HG03575 (cell line): ENCODE measurements at regions not wholly inside any gene's neighbourhood (a gene's known extent, or its start where the extent isn't known, plus 50 kb on each side); places are given as distances from the start of the nearest gene placed in this dataset.

Experiments used
- ATAC-seq: cut with Tn5 transposase; IDR thresholded peaks from one replicate; pipeline ENCODE4 v1.9.1; 2021; ENCODE audit not compliant: unreplicated experiment, insufficient number of reproducible peaks, low FRiP score; ENCODE audit errors: extremely low read depth

DNA sequence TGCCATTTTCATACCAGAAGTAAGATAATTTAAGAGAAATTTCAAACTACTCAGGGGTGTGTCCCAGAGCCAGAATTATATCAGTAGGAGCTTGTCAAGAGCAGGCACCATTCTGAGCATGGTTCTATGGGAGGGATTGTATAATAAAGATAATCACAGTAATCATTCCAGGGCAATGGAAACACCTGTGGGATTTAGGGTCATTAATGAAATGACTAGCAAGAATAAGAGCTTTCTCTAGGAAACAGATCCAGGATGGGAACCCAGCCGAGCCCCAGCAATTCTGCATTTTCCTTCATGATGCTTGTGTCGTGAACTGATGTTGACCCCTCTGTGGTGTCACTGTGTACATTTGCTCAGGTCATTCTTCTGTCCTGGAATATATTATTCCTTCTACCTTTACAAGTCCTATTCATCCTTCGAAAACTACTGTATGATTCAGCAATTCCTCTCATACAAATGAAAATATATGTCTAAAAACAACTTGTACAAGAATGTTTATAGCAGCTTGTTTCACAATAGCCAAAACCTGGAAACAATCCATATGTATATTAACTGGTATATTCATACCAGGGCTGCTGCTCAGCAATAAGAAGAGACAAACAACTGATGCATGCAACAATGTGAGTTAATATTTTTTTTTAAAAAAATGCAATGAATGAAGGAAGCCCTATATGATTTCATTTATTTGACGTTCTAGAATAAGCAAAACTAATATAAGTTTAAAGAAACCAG is 687.8 kb upstream of the KLHL29 start:
- ATAC-seq: no peak

DNA sequence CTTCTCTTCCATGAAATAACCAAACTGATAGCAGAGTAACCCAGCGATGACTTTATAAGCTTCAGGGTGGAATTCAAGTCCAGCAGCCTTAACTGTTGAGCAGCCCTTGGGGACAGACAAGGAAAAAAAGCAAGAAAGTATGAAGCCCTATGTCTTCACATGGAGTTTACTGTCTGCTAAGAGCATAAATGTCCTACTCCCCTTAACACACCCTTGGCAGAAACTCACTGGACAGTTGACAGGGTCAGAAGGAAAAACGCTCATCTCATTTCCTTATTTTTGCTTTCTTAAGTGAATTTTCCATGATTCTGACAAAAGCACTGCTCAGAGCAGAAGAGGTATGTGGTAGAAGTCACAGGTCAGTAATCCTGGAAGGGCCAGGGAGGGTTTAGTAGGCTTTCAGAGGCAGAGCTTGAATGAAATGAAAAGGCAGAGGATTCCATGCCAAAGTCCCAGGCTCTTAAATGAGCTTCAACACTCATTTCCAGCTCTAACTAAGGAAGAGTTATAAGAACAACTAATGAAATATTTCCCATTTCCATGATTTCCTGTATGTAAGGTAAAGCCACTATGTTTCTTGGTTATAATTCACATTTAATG is 683.3 kb upstream of the KLHL29 start:
- no peak for ATAC-seq

DNA sequence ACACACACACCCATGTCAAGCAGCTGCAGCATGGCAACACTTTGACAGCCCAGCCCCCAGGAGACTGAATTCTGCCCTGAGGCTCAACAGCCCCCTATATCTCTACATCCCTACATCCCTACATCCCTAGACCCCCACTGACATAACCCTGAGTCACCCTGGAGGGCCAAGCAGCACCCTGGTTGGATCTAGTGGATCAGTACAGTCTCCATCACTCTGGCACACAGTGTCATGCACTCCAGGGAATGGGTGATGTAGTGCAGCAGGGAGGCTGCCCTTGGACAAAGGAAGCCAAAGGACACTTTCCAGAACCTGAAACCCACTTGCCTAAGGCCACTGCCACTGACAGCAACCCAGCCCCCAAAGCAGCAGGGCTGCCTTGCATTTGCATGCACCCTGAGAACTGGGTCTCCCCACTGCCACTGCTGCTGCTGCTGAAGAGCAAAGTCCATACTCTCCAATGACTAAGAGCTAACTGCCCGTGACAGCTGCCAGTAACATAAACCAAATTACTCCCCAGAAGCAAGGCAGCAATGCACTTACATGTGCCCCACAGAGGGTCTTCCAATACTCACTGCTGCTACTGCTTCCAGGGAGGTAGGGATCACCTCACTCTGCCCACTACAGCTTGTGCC is 681.6 kb upstream of the KLHL29 start:
- no peak for ATAC-seq

DNA sequence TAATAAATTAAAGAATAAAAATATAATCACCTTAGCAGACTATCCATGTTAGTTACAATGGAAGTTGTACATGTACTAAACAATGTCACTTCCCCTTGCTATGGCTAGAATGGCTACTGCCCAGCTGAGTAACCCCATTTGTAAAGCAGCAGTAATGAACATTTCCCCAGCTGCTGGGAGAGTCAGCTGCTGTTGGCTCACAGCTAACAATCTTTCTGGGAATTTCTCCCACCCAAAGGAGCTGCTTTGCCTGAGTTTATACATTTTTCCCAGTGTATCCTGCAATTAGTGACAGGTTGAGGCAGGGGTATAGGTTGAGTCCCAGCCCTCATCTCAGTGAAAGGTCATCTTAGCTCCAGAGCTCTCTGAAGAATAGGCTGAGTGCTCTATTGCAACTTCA is 665.6 kb upstream of the KLHL29 start:
- ATAC-seq: no peak

DNA sequence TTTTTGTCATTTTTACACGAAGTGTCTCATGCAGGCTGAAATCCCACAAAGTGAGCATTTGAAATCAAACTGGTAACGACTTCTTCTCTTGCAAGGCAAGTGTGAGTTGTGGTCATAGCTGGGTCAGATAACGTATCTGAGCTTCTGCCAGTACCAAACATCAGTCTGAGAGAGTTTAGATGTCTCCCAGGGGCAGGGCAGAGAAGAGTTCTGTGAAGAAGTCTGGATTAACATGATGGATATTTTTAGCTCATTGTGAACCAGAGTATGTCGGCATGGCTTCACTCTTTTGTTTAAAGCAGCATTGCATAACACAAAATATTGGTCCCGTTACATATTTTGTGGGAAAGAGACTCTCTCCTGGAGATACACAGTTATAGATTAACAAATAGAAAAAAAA is 655.5 kb upstream of the KLHL29 start:
- no peak for ATAC-seq

DNA sequence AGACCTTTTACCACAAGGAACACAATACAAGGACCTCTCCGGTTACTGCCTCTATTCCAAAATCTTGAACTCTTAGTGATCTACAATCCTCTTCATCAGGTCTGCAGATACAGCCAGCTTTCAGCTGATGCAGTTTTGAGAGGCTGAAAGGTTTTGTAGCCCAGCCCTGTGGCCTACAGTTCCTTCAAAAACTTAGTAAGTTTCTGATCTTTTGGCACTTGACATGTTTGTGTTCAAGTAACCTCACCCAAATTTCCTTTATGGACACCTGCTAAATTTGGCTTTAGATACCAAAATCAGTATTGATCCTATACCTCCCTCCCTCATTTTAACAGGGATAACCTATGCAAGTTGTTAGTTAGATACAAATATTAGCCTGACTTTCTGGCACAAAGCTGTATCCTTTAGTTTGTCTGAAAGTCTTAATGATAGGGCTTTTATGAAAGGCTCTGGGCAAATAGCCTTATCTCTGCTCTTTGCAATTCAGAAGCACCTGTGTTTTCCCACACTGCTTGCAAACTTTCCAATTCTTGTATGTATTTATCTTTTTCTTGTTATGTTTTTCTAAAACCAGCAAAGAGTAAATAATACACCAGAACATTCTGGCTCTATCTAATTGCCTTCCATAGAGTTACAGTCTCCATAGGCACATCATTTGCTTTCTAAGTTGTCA is 650.5 kb upstream of the KLHL29 start:
- no peak for ATAC-seq

DNA sequence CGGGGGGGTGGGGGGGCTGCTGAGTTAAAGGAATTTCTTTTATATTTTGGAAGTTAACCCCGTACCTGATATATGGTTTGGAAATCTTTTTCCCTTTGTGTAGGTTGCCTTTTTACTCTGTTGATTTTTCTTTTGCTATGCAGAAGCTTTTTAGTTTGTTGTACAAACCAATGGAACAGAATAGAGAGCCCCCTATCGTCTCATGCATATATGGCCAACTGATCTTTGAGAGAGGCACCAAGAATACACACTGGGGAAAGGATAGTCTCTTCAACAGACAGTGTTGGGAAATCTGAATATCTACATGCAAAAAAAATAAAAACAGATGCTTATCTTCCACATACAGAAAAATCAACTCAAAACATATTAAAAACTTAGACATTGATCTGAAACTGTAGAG is 647.8 kb upstream of the KLHL29 start:
- ATAC-seq: no peak

DNA sequence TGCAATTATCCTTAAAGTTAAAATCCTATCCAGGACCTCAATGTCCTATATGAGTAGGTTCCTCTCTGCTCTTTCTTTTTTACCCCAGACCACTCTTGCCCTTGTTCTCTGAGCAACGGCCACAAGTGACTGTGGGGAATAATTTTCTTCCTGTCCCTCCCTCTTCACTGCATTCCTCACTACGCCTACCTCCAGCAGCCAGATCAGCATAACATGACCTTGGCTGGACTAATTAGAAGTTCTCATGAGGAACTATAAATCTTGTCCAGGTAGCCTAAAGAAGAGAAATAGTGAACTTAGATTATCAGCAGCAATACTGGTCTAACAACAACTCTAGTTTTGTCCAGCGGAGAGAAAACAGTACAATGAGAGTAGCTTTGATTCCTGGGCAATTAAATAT is 643.8 kb upstream of the KLHL29 start:
- no peak for ATAC-seq

DNA sequence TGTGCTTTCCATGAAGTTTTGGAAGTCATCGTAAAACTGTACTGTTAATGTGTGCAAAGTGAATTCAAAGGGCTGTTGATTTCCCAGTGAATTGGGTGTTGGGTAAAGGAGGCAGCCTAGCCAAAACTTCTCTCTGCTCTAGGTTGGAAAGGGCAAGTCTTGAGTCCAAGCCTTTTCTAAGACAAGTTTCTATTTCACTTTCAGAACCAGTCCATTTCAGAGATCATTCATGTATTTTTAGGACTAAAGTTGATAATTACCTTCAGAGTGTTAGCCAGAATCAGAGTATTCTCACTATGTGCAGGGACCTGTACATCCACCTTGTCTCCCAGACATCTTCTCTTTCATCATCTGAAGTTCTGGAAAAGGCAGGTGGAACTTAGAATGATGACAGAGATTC is 636.1 kb upstream of the KLHL29 start:
- ATAC-seq: no peak

DNA sequence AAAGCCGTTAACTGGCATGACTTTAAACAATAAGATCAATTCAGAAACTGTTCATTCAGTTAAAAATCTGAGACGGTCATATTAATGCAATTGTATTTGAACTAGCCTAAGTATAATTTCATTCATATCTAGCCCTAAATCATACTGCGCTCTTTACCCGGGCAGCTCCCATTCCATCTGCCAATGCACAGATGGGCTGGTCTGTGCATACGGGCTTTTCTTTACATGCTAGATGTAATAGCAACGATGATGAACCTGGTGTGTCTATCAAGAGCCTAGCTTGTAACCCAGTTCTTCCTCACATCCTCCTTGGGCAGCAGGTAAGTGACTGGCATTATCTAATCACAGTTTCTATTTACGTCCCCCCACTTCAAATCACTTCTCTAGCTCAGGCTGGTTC is 631.5 kb upstream of the KLHL29 start:
- no peak for ATAC-seq

DNA sequence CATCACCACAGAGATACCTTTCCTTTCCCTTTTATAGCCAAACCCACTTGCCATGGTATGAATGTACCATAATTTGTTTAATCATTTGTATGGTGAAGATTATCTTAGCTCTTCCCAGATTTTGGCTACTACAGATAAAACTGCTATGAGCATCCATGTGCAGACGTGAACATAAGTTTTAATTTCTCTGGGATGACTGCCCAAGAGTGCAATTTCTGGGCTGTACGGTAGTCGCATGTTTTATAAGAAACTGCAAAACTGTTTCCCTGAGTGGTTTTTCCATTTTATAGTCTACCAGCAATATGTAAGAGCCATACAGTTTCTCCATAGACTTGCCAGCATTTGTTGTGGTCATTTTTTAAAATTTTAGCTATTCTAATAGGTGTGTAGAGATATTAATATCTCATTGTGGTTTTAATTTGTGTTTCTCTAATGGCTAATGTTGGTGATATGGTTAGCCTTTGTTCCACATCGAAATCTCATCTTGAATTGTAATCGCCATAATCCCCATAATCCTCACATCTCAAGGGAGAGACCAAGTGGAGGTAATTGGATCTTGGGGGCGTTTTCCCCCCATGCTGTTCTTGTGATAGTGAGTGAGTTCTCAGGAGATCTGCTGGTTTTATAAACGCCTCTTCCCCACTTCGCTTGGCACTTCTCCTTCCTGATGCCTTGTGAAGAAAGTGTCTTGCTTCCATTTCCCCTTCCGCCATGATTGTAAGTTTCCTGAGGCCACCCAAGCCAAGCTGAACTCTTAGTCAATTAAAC is 628.5 kb upstream of the KLHL29 start:
- ATAC-seq: no peak

DNA sequence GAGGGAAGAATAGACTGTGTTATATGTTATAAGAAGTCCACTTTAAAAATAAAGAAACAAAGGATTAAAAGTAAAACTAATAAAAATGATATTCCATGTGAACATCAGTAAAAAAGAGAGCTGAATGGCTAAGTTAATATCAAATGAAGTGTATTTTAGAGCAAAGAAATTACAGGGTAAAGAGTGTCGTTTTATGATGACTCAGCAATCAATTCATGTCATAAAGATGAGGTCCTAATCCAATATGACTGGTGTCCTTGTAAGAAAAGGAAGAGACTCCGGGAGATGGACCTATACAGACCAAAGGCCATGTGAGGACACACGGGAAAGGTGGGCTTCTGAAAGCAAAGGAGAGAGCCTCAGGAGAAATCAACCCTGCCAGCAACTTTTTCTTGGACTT is 615.5 kb upstream of the KLHL29 start:
- no peak for ATAC-seq

DNA sequence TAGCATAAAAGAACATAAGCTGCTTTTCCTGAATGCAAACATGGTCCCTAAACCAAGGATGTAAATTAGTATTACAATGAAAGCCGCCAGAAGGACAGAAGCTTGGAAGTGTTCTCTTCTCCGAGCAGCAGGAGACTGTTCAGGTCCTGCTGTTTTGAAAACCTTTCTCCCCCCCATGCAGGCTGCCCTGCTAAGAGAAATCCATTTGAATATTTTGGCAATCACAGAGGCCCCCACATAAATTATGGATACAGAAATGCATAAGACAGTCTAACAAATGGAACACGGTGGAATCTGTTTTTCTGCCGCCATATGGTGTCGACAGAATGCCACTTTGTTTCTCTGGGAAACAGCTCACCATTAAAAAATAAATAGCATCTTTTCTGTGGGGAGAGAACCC is 600.4 kb upstream of the KLHL29 start:
- ATAC-seq: no peak

DNA sequence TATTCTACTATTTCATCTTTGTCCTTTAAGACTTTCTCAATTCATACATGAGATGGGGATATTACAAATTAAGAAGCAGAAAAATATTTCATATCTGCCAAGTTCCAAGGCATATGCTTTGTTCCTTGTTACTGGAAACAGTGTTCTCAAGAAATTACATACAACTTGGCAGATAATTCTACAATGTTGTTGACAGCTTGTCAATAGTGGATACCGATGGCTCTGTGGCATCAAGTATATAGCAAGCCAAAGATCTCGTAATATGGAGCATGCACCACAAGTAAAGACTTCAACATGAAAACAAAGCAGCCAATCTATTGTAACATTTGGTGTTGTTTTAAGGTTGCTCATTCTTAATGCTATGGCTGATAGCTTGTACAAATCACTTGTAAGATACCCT is 598.2 kb upstream of the KLHL29 start:
- no peak for ATAC-seq

DNA sequence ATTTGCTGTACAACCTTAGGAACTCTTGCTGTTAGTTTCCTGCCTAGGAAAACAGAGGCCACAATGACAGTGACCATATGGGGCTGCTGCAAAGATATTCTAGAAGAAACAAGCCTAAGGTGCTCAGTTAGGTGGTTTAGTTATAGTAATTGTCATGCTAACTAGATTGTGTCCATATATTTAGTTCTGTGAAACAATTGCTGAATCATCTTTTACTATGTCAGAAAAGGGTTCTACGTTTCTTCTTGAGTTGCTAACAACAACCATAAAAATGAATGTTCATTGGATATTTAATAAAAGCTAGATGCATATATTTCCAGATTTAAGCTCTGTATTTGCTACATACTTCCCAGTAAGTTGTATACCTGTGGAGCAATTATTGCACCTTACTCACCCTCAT is 597.2 kb upstream of the KLHL29 start:
- ATAC-seq: no peak

DNA sequence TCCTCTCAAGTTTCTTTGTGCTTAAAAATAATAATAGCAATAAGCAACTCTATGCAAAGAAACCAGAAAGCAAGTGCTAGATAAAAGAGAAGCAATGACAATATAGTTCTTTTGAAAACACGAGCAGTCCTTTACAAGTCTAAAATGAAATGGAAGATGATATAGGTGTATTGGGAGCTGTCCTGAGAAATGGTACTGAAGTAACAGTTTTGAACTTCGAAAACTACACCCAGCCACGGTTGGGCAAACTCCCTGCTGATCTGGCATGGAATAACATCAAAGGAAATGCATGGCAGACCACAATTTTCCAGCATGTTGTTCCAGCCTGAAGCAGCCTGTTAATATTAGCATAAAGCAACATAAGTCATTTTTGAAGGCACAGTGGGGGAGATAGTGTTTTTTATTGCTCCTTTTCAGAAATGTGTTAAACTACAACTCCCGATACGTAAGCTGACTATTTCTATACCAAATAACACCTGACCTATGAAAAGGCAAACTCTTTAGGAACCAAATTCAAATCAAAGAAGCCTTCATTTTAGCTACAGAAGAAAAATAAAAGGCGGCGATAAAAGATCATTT is 596.1 kb upstream of the KLHL29 start:
- ATAC-seq: no peak

DNA sequence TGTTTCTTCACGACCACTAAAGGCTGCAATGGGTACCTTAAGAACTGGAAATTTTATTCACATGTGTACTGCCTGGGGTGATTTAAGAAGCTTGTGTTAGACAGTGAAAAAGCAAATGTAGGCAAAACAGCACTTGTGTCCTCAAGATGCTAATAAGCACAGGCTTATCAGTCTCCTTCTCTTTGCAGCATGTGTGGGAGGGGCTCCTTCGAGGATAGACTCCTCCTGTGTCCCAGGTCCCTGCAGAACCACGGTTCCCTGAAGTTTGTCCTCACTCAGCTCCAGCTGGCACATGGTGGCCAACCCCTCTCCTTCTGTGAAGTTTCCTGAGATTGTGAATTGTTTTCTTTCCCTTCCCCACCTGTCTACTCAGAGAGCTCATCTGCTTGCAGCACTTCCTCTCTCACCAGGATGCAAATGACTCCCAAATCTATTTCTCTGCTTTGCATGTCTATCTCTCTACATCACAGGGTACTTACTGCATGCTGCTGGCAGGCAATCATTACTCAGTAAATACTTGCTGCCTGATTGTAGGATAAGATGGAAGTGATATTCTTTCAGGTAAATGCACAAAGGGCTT is 589.6 kb upstream of the KLHL29 start:
- no peak for ATAC-seq

DNA sequence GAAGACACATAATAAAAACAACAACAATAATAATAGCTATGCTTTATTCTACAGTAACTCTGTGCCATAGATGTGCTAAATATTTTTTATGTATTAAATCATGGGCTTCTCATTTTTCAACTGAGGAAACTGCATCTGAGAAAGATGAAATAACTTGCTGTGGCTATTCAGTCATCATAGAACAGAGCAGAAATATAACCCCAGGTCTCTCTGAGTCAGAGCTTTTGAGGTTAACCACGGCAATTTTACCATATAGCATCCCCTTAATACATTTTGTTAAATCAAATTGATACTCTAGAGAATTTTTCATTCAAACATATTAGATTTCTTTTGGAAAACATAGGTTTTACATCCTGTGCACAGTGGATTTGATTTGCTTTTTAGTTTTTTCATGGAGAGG is 586.6 kb upstream of the KLHL29 start:
- ATAC-seq: no peak

DNA sequence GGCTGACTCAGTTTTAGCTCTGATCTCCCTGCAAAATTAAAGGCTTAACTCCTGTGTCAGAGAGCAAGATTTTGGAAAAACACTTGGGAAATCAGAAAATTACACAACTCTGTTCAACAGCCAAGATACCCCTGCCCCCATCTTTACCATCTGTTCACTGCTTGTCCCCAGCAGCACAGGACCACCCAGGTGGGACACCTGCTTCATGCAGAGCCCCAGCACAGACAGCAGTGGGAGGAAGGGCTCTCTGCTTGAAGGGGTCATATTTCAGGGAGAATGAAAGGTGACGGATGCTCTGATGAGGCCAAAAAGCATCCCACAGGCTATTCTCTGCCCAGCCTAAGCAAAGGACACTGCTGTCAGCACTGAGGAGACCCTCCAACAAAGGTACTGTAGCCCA is 584.6 kb upstream of the KLHL29 start:
- ATAC-seq: no peak
